ENCODE measurements at regions not wholly inside any gene's neighbourhood (a gene's known extent, or its start where the extent isn't known, plus 50 kb on each side); places are given as distances from the start of the nearest gene placed in this dataset.

- DNase-seq = no peak
These were observed 51.0 kb downstream of the POU3F3 start for GRCh38 chr2:104904889-104905288.

GRCh38 chr2:104909317-104909716, 55.4 kb downstream of the POU3F3 start:
- DNase-seq = no peak

- no peak for DNase-seq
These were observed 60.6 kb downstream of the POU3F3 start for GRCh38 chr2:104914509-104914908.

GRCh38 chr2:104915107-104915793, 61.3 kb downstream of the POU3F3 start:
- DNase-seq = no peak

- peak; percentile 77 for DNase-seq
These were observed 65.2 kb downstream of the POU3F3 start for GRCh38 chr2:104919127-104919526.

- peak; percentile 22 for DNase-seq
These were observed 69.8 kb downstream of the POU3F3 start for GRCh38 chr2:104923665-104924064.

- no peak for DNase-seq
These were observed 75.7 kb downstream of the POU3F3 start for GRCh38 chr2:104929663-104930062.

GRCh38 chr2:104930732-104931131, 76.8 kb downstream of the POU3F3 start:
- DNase-seq = no peak

- no peak for DNase-seq
These were observed 78.3 kb downstream of the POU3F3 start for GRCh38 chr2:104932243-104932642.

- no peak for DNase-seq
These were observed 79.4 kb downstream of the POU3F3 start for GRCh38 chr2:104933151-104933917.

- DNase-seq = no peak
These were observed 82.6 kb downstream of the POU3F3 start for GRCh38 chr2:104936527-104936926.

- DNase-seq = no peak
These were observed 84.5 kb downstream of the POU3F3 start for GRCh38 chr2:104938231-104938941.

GRCh38 chr2:104939570-104940217, 85.8 kb downstream of the POU3F3 start:
- peak; percentile 63 for DNase-seq

GRCh38 chr2:104944495-104944894, 90.6 kb downstream of the POU3F3 start:
- peak; percentile 79 for DNase-seq

- no peak for DNase-seq
These were observed 91.2 kb downstream of the POU3F3 start for GRCh38 chr2:104945121-104945520.

- no peak for DNase-seq
These were observed 92.0 kb downstream of the POU3F3 start for GRCh38 chr2:104945866-104946265.

- DNase-seq = peak; percentile 73
These were observed 90.4 kb upstream of the MRPS9 start for GRCh38 chr2:104947456-104947855.

GRCh38 chr2:104952976-104953375, 84.9 kb upstream of the MRPS9 start:
- peak; percentile 22 for DNase-seq

- DNase-seq = peak; percentile 20
These were observed 72.0 kb upstream of the MRPS9 start for GRCh38 chr2:104965900-104966299.

GRCh38 chr2:104969564-104969963, 68.3 kb upstream of the MRPS9 start:
- DNase-seq = peak; percentile 85

- no peak for DNase-seq
These were observed 62.5 kb upstream of the MRPS9 start for GRCh38 chr2:104975371-104975770.

GRCh38 chr2:104975851-104976250, 62.0 kb upstream of the MRPS9 start:
- no peak for DNase-seq

- DNase-seq = peak; percentile 66
These were observed 61.2 kb upstream of the MRPS9 start for GRCh38 chr2:104976603-104977120.
